ENCODE measurements at regions not wholly inside any gene's neighbourhood (a gene's known extent, or its start where the extent isn't known, plus 50 kb on each side); places are given as distances from the start of the nearest gene placed in this dataset.

- Mint-ChIP-seq H3K4me3 (ENCODE audit: unreplicated experiment) (no peak overlapping the region), H3K27me3 (ENCODE audit: unreplicated experiment) (no peaks in the 10 kb centered on the region)
- no peak for TF ChIP-seq CTCF (IDR thresholded peaks at IDR 0.05)
These were observed 96.4 kb downstream of the TMEM170B start for GRCh38 chr6:11633741-11634509.

GRCh38 chr6:11634948-11635347, 97.4 kb downstream of the TMEM170B start:
- Mint-ChIP-seq H3K36me3 (ENCODE audit: unreplicated experiment) (no peaks in the 10 kb centered on the region), H3K27ac (ENCODE audit: unreplicated experiment) (no peak overlapping the region), H3K4me3 (ENCODE audit: unreplicated experiment) (no peak overlapping the region), H3K4me1 (ENCODE audit: unreplicated experiment) (peaks cover 47% of the 10 kb centered on the region), H3K27me3 (ENCODE audit: unreplicated experiment) (no peaks in the 10 kb centered on the region), H3K9me3 (ENCODE audit: unreplicated experiment) (no peaks in the 10 kb centered on the region)
- no peak for DNase-seq (ENCODE audit: extremely low spot score, unreplicated experiment)
- TF ChIP-seq CTCF (IDR thresholded peaks at IDR 0.05) = no peak

More at GRCh38 chr6:11633741-11634509, 96.4 kb downstream of the TMEM170B start:
- Mint-ChIP-seq H3K9me3 (ENCODE audit: unreplicated experiment) (no peaks in the 10 kb centered on the region), H3K4me1 (ENCODE audit: unreplicated experiment) (peaks cover 40% of the 10 kb centered on the region), H3K27ac (ENCODE audit: unreplicated experiment) (no peak overlapping the region), H3K36me3 (ENCODE audit: unreplicated experiment) (no peaks in the 10 kb centered on the region)
- no peak for DNase-seq (ENCODE audit: extremely low spot score, unreplicated experiment)

- DNase-seq (ENCODE audit: extremely low spot score, unreplicated experiment) = no peak
- no peak overlapping the region for H3K4me3 Mint-ChIP-seq (ENCODE audit: unreplicated experiment)
- peaks cover 1% of the 10 kb centered on the region for H3K9me3 Mint-ChIP-seq (ENCODE audit: unreplicated experiment)
- H3K27me3 Mint-ChIP-seq (ENCODE audit: unreplicated experiment) = no peaks in the 10 kb centered on the region
- no peaks in the 10 kb centered on the region for H3K36me3 Mint-ChIP-seq (ENCODE audit: unreplicated experiment)
- TF ChIP-seq CTCF (IDR thresholded peaks at IDR 0.05) = no peak
- no peak overlapping the region for H3K27ac Mint-ChIP-seq (ENCODE audit: unreplicated experiment)
- peaks cover 56% of the 10 kb centered on the region for H3K4me1 Mint-ChIP-seq (ENCODE audit: unreplicated experiment)
These were observed 98.6 kb downstream of the TMEM170B start for GRCh38 chr6:11636121-11636520.

GRCh38 chr6:11637266-11637665, 99.7 kb downstream of the TMEM170B start:
- Mint-ChIP-seq H3K4me1 (ENCODE audit: unreplicated experiment) (peaks cover 58% of the 10 kb centered on the region), H3K36me3 (ENCODE audit: unreplicated experiment) (no peaks in the 10 kb centered on the region), H3K4me3 (ENCODE audit: unreplicated experiment) (no peak overlapping the region), H3K27me3 (ENCODE audit: unreplicated experiment) (no peaks in the 10 kb centered on the region), H3K9me3 (ENCODE audit: unreplicated experiment) (peaks cover 6% of the 10 kb centered on the region), H3K27ac (ENCODE audit: unreplicated experiment) (peak overlapping the region; percentile 75)
- DNase-seq (ENCODE audit: extremely low spot score, unreplicated experiment) = no peak
- no peak for TF ChIP-seq CTCF (IDR thresholded peaks at IDR 0.05)

GRCh38 chr6:11639376-11640235, 102.1 kb downstream of the TMEM170B start:
- H3K27ac Mint-ChIP-seq (ENCODE audit: unreplicated experiment) = no peak overlapping the region
- no peaks in the 10 kb centered on the region for H3K27me3 Mint-ChIP-seq (ENCODE audit: unreplicated experiment)
- H3K4me3 Mint-ChIP-seq (ENCODE audit: unreplicated experiment) = no peak overlapping the region
- peaks cover 50% of the 10 kb centered on the region for H3K4me1 Mint-ChIP-seq (ENCODE audit: unreplicated experiment)
- H3K9me3 Mint-ChIP-seq (ENCODE audit: unreplicated experiment) = peaks cover 6% of the 10 kb centered on the region
- no peak for TF ChIP-seq CTCF (IDR thresholded peaks at IDR 0.05)
- no peak for DNase-seq (ENCODE audit: extremely low spot score, unreplicated experiment)
- H3K36me3 Mint-ChIP-seq (ENCODE audit: unreplicated experiment) = no peaks in the 10 kb centered on the region
